ENCODE measurements at regions not wholly inside any gene's neighbourhood (a gene's known extent, or its start where the extent isn't known, plus 50 kb on each side); places are given as distances from the start of the nearest gene placed in this dataset.

- TF ChIP-seq CTCF (IDR thresholded peaks at IDR 0.05; ENCODE audit: low read length, missing control alignments) = no peak
- no peak overlapping the region for H3K4me3 ChIP-seq (replicated peaks; ENCODE audit: low read depth, low read length)
- no peak for DNase-seq (ENCODE audit: low read depth)
Measured at GRCh38 chr12:58086930-58087329, 145.6 kb downstream of the ATP23 start.

- no peak for TF ChIP-seq CTCF (IDR thresholded peaks at IDR 0.05; ENCODE audit: low read length, missing control alignments)
- H3K4me3 ChIP-seq (replicated peaks; ENCODE audit: low read depth, low read length) = no peak overlapping the region
- DNase-seq (ENCODE audit: low read depth) = no peak
Measured at GRCh38 chr12:58087423-58088127, 146.2 kb downstream of the ATP23 start.

- H3K4me3 ChIP-seq (replicated peaks; ENCODE audit: low read depth, low read length) = no peak overlapping the region
- no peak for DNase-seq (ENCODE audit: low read depth)
- no peak for TF ChIP-seq CTCF (IDR thresholded peaks at IDR 0.05; ENCODE audit: low read length, missing control alignments)
Measured at GRCh38 chr12:58089588-58089987, 148.2 kb downstream of the ATP23 start.

- DNase-seq (ENCODE audit: low read depth) = no peak
- TF ChIP-seq CTCF (IDR thresholded peaks at IDR 0.05; ENCODE audit: low read length, missing control alignments) = no peak
- no peak overlapping the region for H3K4me3 ChIP-seq (replicated peaks; ENCODE audit: low read depth, low read length)
Measured at GRCh38 chr12:58090685-58091084, 149.3 kb downstream of the ATP23 start.

- no peak overlapping the region for H3K4me3 ChIP-seq (replicated peaks; ENCODE audit: low read depth, low read length)
- TF ChIP-seq CTCF (IDR thresholded peaks at IDR 0.05; ENCODE audit: low read length, missing control alignments) = no peak
- DNase-seq (ENCODE audit: low read depth) = no peak
Measured at GRCh38 chr12:58095002-58095401, 153.6 kb downstream of the ATP23 start.

- no peak for TF ChIP-seq CTCF (IDR thresholded peaks at IDR 0.05; ENCODE audit: low read length, missing control alignments)
- no peak for DNase-seq (ENCODE audit: low read depth)
- no peak overlapping the region for H3K4me3 ChIP-seq (replicated peaks; ENCODE audit: low read depth, low read length)
Measured at GRCh38 chr12:58097741-58098140, 156.4 kb downstream of the ATP23 start.

GRCh38 chr12:58099476-58099875 lies 158.1 kb downstream of the ATP23 start:
- TF ChIP-seq CTCF (IDR thresholded peaks at IDR 0.05; ENCODE audit: low read length, missing control alignments) = no peak
- H3K4me3 ChIP-seq (replicated peaks; ENCODE audit: low read depth, low read length) = no peak overlapping the region
- DNase-seq (ENCODE audit: low read depth) = no peak

Measured in fibroblast of pulmonary artery (primary cell).